PC-9 (cell line): ENCODE measurements at regions not wholly inside any gene's neighbourhood (a gene's known extent, or its start where the extent isn't known, plus 50 kb on each side); places are given as distances from the start of the nearest gene placed in this dataset.

ENCODE experiments used
- BruUV-seq: library from RNA; stranded (reverse); fragments of 400-500 nt; replicated peaks from 2 replicates; lab custom pipeline; 2021; lab: Mats Ljungman, UMichigan
- CTCF ChIA-PET: fragments of 300-600 bp; sonication (Branson Sonifier 250); formaldehyde crosslinking; loops from one replicate; lab custom pipeline; 2022; ENCODE audit warnings: antibody characterized with exemption; lab: Charles Lee
- POLR2A ChIA-PET: fragments of 300-600 bp; sonication (Branson Sonifier 250); formaldehyde crosslinking; loops from one replicate; lab custom pipeline; 2022; ENCODE audit warnings: antibody characterized with exemption; ENCODE audit not compliant: unreplicated experiment; lab: Charles Lee
- DNase-seq, 2 experiments: peaks; one replicate each; pipeline versions ENCODE4 v3.0.0 to v3.0.0-alpha.2; 2015 to 2022; ENCODE audit warnings: mixed read lengths in 1 of 2
- H2AFZ ChIP-seq: fragments of 200-600 bp; sonication (generic); 2 replicates; pipeline ENCODE4 v1.8.1; 2017; ENCODE audit warnings: antibody characterized with exemption
- H3F3A ChIP-seq: fragments of 200-600 bp; sonication (generic); 2 replicates; pipeline ENCODE4 v1.8.1; 2017; ENCODE audit warnings: antibody characterized with exemption, mild to moderate bottlenecking, low read depth; ENCODE audit not compliant: insufficient read depth
- H3K27ac ChIP-seq: fragments of 200-600 bp; sonication (generic); 2 replicates; pipeline ENCODE4 v1.6.1; 2016; ENCODE audit warnings: mixed run types
- H3K27me3 ChIP-seq: fragments of 200-600 bp; sonication (generic); 2 replicates; pipeline ENCODE4 v1.6.1; 2016; ENCODE audit warnings: low read depth, mixed run types; ENCODE audit not compliant: insufficient read depth
- H3K36me3 ChIP-seq: fragments of 200-600 bp; sonication (generic); 2 replicates; pipeline ENCODE4 v1.6.1; 2016; ENCODE audit warnings: low read depth, mixed run types
- H3K4me1 ChIP-seq: fragments of 200-600 bp; sonication (generic); replicated peaks from 2 replicates; pipeline ENCODE4 v1.6.1; 2016; ENCODE audit warnings: mixed run types; ENCODE audit not compliant: insufficient read depth
- H3K4me2 ChIP-seq: fragments of 200-600 bp; sonication (generic); 2 replicates; pipeline ENCODE4 v1.6.1; 2017; ENCODE audit warnings: mixed run types
- H3K4me3 ChIP-seq: fragments of 200-600 bp; sonication (generic); 2 replicates; pipeline ENCODE4 v1.6.1; 2016; ENCODE audit warnings: mixed run types
- H3K79me2 ChIP-seq: fragments of 200-600 bp; sonication (generic); 2 replicates; pipeline ENCODE4 v1.6.1; 2017; ENCODE audit warnings: low read depth, mixed run types
- H3K9me2 ChIP-seq: fragments of 200-600 bp; sonication (generic); 2 replicates; pipeline ENCODE4 v1.8.1; 2017; ENCODE audit warnings: mild to moderate bottlenecking; ENCODE audit not compliant: insufficient read depth
- H3K9me3 ChIP-seq: fragments of 200-600 bp; sonication (generic); 2 replicates; pipeline ENCODE4 v1.8.1; 2016; ENCODE audit warnings: low read depth; ENCODE audit not compliant: insufficient read depth
- H4K20me1 ChIP-seq: fragments of 200-600 bp; sonication (generic); 2 replicates; pipeline ENCODE4 v1.8.1; 2017; ENCODE audit not compliant: insufficient read depth
- CTCF ChIP-seq: fragments of 200-600 bp; sonication (generic); conservative IDR thresholded peaks from 2 replicates; pipeline ENCODE4 v1.6.1; 2017; ENCODE audit warnings: mixed run types, antibody characterized with exemption, mild to moderate bottlenecking, moderate library complexity
- EZH2 ChIP-seq: fragments of 200-600 bp; sonication (generic); IDR thresholded peaks from 2 replicates; pipeline ENCODE4 v1.8.0; 2017; ENCODE audit warnings: antibody characterized with exemption, low read depth
- intact Hi-C: fragments of 100-400 bp; cut with micrococcal nuclease; formaldehyde crosslinking; loops from one replicate; pipeline ENCODE4 v1.10.0; 2022; ENCODE audit not compliant: unreplicated experiment

- Histone ChIP-seq H3F3A (peaks cover 15% of the 10 kb centered on the region), H3K4me2 (no peak overlapping the region), H3K79me2 (peaks cover 39% of the 10 kb centered on the region), H3K27me3 (no peaks in the 10 kb centered on the region), H2AFZ (no peak overlapping the region), H4K20me1 (no peaks in the 10 kb centered on the region), H3K9me3 (no peaks in the 10 kb centered on the region), H3K4me1 (peaks cover 26% of the 10 kb centered on the region), H3K36me3 (peaks cover 18% of the 10 kb centered on the region; the same call in 1 of the 2 replicates), H3K4me3 (no peak overlapping the region), H3K27ac (peak overlapping the region; percentile 3; the same call in 1 of the 2 replicates), H3K9me2 (no peaks in the 10 kb centered on the region)
- no peak for TF ChIP-seq EZH2
- CTCF ChIA-PET, result no interaction called here
- no peak for DNase-seq
- no TSS peak for BruUV-seq
- POLR2A ChIA-PET, result interaction anchor here (0.6 kb wide), 1 partner anchor 192 kb away, joined by 5 read pairs; no protein-coding TSS in a partner anchor
- intact Hi-C loops, result no loop called here
Observed at GRCh38 chr4:41473176-41473575, 64.8 kb upstream of the LIMCH1 start.

- Histone ChIP-seq H2AFZ (no peak overlapping the region), H3F3A (peaks cover 19% of the 10 kb centered on the region), H3K4me2 (peak overlapping the region; percentile 43), H3K79me2 (peaks cover 54% of the 10 kb centered on the region), H3K9me2 (no peaks in the 10 kb centered on the region), H3K36me3 (peaks cover 18% of the 10 kb centered on the region; the same call in 1 of the 2 replicates), H3K27ac (peak overlapping the region; percentile 84), H4K20me1 (no peaks in the 10 kb centered on the region), H3K4me1 (peaks cover 26% of the 10 kb centered on the region), H3K4me3 (no peak overlapping the region), H3K27me3 (no peaks in the 10 kb centered on the region), H3K9me3 (no peaks in the 10 kb centered on the region)
- ChIA-PET CTCF (interaction anchor here (0.5 kb wide), 1 partner anchor 17 kb away, joined by 4 read pairs; no protein-coding TSS in a partner anchor), POLR2A (interaction anchor here (0.6 to 0.8 kb wide), 3 partner anchors 63 to 136 kb away, joined by 3 to 6 read pairs (median 4); no protein-coding TSS in a partner anchor)
- no peak for TF ChIP-seq CTCF
- TF ChIP-seq EZH2, result no peak
- intact Hi-C loops, result loop anchor here (1.0 to 2.0 kb wide), 6 partner anchors 32 to 188 kb away; partner anchors contain the start of gene LIMCH1
- BruUV-seq, result no TSS peak
- peak; percentile 68 to 94 for DNase-seq
Observed at GRCh38 chr4:41475402-41475801, 62.6 kb upstream of the LIMCH1 start.

GRCh38 chr4:41476310-41476885, 61.6 kb upstream of the LIMCH1 start:
- peak overlapping the region; percentile 84 for H3K27ac ChIP-seq
- DNase-seq, result no peak
- no peak overlapping the region for H2AFZ ChIP-seq
- POLR2A ChIA-PET, result interaction anchor here (0.6 kb wide), 1 partner anchor 178 kb away, joined by 3 read pairs; no protein-coding TSS in a partner anchor
- H3F3A ChIP-seq, result peaks cover 19% of the 10 kb centered on the region
- H3K27me3 ChIP-seq, result no peaks in the 10 kb centered on the region
- peaks cover 18% of the 10 kb centered on the region; the same call in 1 of the 2 replicates for H3K36me3 ChIP-seq
- CTCF ChIA-PET, result no interaction called here
- H3K79me2 ChIP-seq, result peaks cover 58% of the 10 kb centered on the region
- intact Hi-C loops, result no loop called here
- H4K20me1 ChIP-seq, result no peaks in the 10 kb centered on the region
- no peaks in the 10 kb centered on the region for H3K9me2 ChIP-seq
- TF ChIP-seq EZH2, result no peak
- TF ChIP-seq CTCF, result no peak
- peak overlapping the region; percentile 43; the same call in 1 of the 2 replicates for H3K4me2 ChIP-seq
- H3K9me3 ChIP-seq, result no peaks in the 10 kb centered on the region
- BruUV-seq, result no TSS peak
- no peak overlapping the region for H3K4me3 ChIP-seq
- H3K4me1 ChIP-seq, result peaks cover 26% of the 10 kb centered on the region
